ENCODE measurements at regions not wholly inside any gene's neighbourhood (a gene's known extent, or its start where the extent isn't known, plus 50 kb on each side); places are given as distances from the start of the nearest gene placed in this dataset.

GRCh38 chr11:45067966-45068365 is 78.5 kb upstream of the PRDM11 start:
- TF ChIP-seq POLR2AphosphoS5 (IDR thresholded peaks at IDR 0.05; ENCODE audit: low read depth, low read length) = no peak
- TF ChIP-seq TAF1 (IDR thresholded peaks at IDR 0.05; ENCODE audit: borderline replicate concordance, insufficient read depth, low read length) = no peak
- no peak for TF ChIP-seq REST (IDR thresholded peaks at IDR 0.05; ENCODE audit: insufficient read depth in 1 of 2, low read depth in 2 of 2, low read length in 2 of 2)
- no peak for TF ChIP-seq SIN3A (IDR thresholded peaks at IDR 0.05; ENCODE audit: borderline replicate concordance, insufficient read depth, low read length)

Measured in PFSK-1 (cell line).